BLaER1 treated with 17β-estradiol and CSF1 and Interleukin-3, amounts not matched to agents 10 nM and 100 nM (cell line): ENCODE measurements at regions not wholly inside any gene's neighbourhood (a gene's known extent, or its start where the extent isn't known, plus 50 kb on each side); places are given as distances from the start of the nearest gene placed in this dataset.
"Not testable (repeated sequence)": the region's sequence is repeated elsewhere in the genome, so short reads cannot be mapped to it uniquely, and the experiment has no call there.

Experiments
- H3K27ac ChIP-seq, 11 experiments: shearing (Covaris generic); formaldehyde crosslinking; 2 replicates each; pipeline ENCODE4 v1.8.1; 2022
- H3K27me3 ChIP-seq, 11 experiments: shearing (Covaris generic); formaldehyde crosslinking; 2 replicates each; pipeline ENCODE4 v1.8.1; 2022
- H3K36me3 ChIP-seq, 11 experiments: shearing (Covaris generic); formaldehyde crosslinking; 2 replicates each; pipeline ENCODE4 v1.8.1; 2022
- H3K4me1 ChIP-seq, 10 experiments: shearing (Covaris generic); formaldehyde crosslinking; 2 replicates each; pipeline ENCODE4 v1.8.1; 2022
- H3K4me2 ChIP-seq, 11 experiments: shearing (Covaris generic); formaldehyde crosslinking; 2 replicates each; pipeline ENCODE4 v1.8.1; 2022
- H3K4me3 ChIP-seq, 10 experiments: shearing (Covaris generic); formaldehyde crosslinking; 2 replicates each; pipeline ENCODE4 v1.8.1; 2022
- H3K9ac ChIP-seq, 11 experiments: shearing (Covaris generic); formaldehyde crosslinking; 2 replicates each; pipeline ENCODE4 v1.8.1; 2022
- H3K9me3 ChIP-seq, 11 experiments: shearing (Covaris generic); formaldehyde crosslinking; replicated peaks in 1 of 11; 2 replicates each; pipeline ENCODE4 v1.8.1; 2022
- H4K20me1 ChIP-seq, 11 experiments: shearing (Covaris generic); formaldehyde crosslinking; 2 replicates each; pipeline ENCODE4 v1.8.1; 2022
- Cebpa-rat ChIP-seq, 11 experiments: shearing (Covaris generic); IDR thresholded peaks; 2 replicates each; pipeline ENCODE4 v1.8.1; 2022

GRCh38 chr2:126106006-126106405 lies 550.0 kb upstream of the GYPC start:
- Histone ChIP-seq H3K4me2 (no peak overlapping the region), H3K36me3 (no peaks in the 10 kb centered on the region), H3K27ac (no peak overlapping the region), H3K9ac (no peak overlapping the region), H3K27me3 (no peaks in the 10 kb centered on the region), H4K20me1 (no peaks in the 10 kb centered on the region), H3K4me3 (no peak overlapping the region), H3K9me3 (0 out of 22 replicates have a peak, but pooled peaks cover 0 to 7% (median 0%) of the 10 kb centered on the region in 11 experiments), H3K4me1 (no peaks in the 10 kb centered on the region)
- TF ChIP-seq Cebpa-rat (IDR thresholded peaks at IDR 0.05), result no peak

- Histone ChIP-seq H3K4me2 (no peak overlapping the region), H3K9me3 (0 out of 22 replicates have a peak, but pooled peaks cover 0 to 7% (median 0%) of the 10 kb centered on the region in 11 experiments), H3K36me3 (no peaks in the 10 kb centered on the region), H3K27me3 (no peaks in the 10 kb centered on the region), H3K4me1 (no peaks in the 10 kb centered on the region), H4K20me1 (no peaks in the 10 kb centered on the region), H3K4me3 (no peak overlapping the region), H3K27ac (no peak overlapping the region), H3K9ac (no peak overlapping the region)
- no peak for TF ChIP-seq Cebpa-rat (IDR thresholded peaks at IDR 0.05)
These were observed 548.1 kb upstream of the GYPC start for GRCh38 chr2:126107883-126108282.

GRCh38 chr2:126115975-126116374 lies 540.0 kb upstream of the GYPC start:
- Histone ChIP-seq H3K4me3 (no peak overlapping the region), H3K9ac (no peak overlapping the region), H3K36me3 (no peaks in the 10 kb centered on the region), H3K4me1 (no peaks in the 10 kb centered on the region), H4K20me1 (no peaks in the 10 kb centered on the region), H3K27me3 (no peaks in the 10 kb centered on the region), H3K4me2 (no peak overlapping the region), H3K27ac (no peak overlapping the region), H3K9me3 (no peaks in the 10 kb centered on the region)
- no peak for TF ChIP-seq Cebpa-rat (IDR thresholded peaks at IDR 0.05)

GRCh38 chr2:126117886-126118285 lies 538.1 kb upstream of the GYPC start:
- Histone ChIP-seq H3K4me3 (no peak overlapping the region), H3K4me2 (no peak overlapping the region), H3K27me3 (no peaks in the 10 kb centered on the region), H3K9ac (no peak overlapping the region), H3K36me3 (no peaks in the 10 kb centered on the region), H4K20me1 (no peaks in the 10 kb centered on the region), H3K27ac (no peak overlapping the region), H3K4me1 (no peaks in the 10 kb centered on the region), H3K9me3 (no peaks in the 10 kb centered on the region)
- no peak for TF ChIP-seq Cebpa-rat (IDR thresholded peaks at IDR 0.05)

GRCh38 chr2:126145752-126146151 lies 510.2 kb upstream of the GYPC start:
- H3K4me1 ChIP-seq, result peaks cover 0 to 10% (median 6%) of the 10 kb centered on the region in 10 experiments; a peak in 5 of 20 replicates
- H3K9ac ChIP-seq, result no peak overlapping the region
- TF ChIP-seq Cebpa-rat (IDR thresholded peaks at IDR 0.05), result no peak
- no peaks in the 10 kb centered on the region for H4K20me1 ChIP-seq
- no peak overlapping the region for H3K27ac ChIP-seq
- H3K4me3 ChIP-seq, result no peak overlapping the region
- peaks cover 5 to 25% (median 9%) of the 10 kb centered on the region in 11 experiments; a peak in 20 of 22 replicates for H3K9me3 ChIP-seq
- H3K36me3 ChIP-seq, result no peaks in the 10 kb centered on the region
- no peak overlapping the region for H3K4me2 ChIP-seq
- H3K27me3 ChIP-seq, result no peaks in the 10 kb centered on the region

GRCh38 chr2:126154256-126154785 lies 501.6 kb upstream of the GYPC start:
- peaks cover 0 to 10% (median 6%) of the 10 kb centered on the region in 10 experiments; a peak in 5 of 20 replicates for H3K4me1 ChIP-seq
- H3K27me3 ChIP-seq, result no peaks in the 10 kb centered on the region
- no peak overlapping the region for H3K9ac ChIP-seq
- H3K9me3 ChIP-seq, result peaks cover 15 to 35% (median 24%) of the 10 kb centered on the region in 11 experiments; a peak in 21 of 22 replicates
- H4K20me1 ChIP-seq, result no peaks in the 10 kb centered on the region
- no peaks in the 10 kb centered on the region for H3K36me3 ChIP-seq
- no peak for TF ChIP-seq Cebpa-rat (IDR thresholded peaks at IDR 0.05)
- no peak overlapping the region for H3K4me3 ChIP-seq
- H3K4me2 ChIP-seq, result no peak overlapping the region
- H3K27ac ChIP-seq, result no peak overlapping the region

- not testable (repeated sequence) for H3K36me3 ChIP-seq, H3K9ac ChIP-seq, H4K20me1 ChIP-seq, H3K4me3 ChIP-seq, H3K9me3 ChIP-seq, H3K27me3 ChIP-seq
- Histone ChIP-seq H3K4me2 (peak overlapping the region in 2 of 11 experiments; percentile 24 to 35; a peak in 2 of 22 replicates), H3K27ac (peak overlapping the region in 2 of 11 experiments; percentile 33 to 52; a peak in 3 of 22 replicates), H3K4me1 (peaks cover 0 to 11% (median 0%) of the 10 kb centered on the region in 10 experiments; a peak in 4 of 20 replicates)
These were observed 495.0 kb upstream of the GYPC start for GRCh38 chr2:126160950-126161349.

GRCh38 chr2:126172631-126173184 lies 483.2 kb upstream of the GYPC start:
- H3K9me3 ChIP-seq, result no peaks in the 10 kb centered on the region
- no peaks in the 10 kb centered on the region for H3K36me3 ChIP-seq
- TF ChIP-seq Cebpa-rat (IDR thresholded peaks at IDR 0.05), result no peak
- H3K27ac ChIP-seq, result no peak overlapping the region
- H3K9ac ChIP-seq, result no peak overlapping the region
- H3K27me3 ChIP-seq, result no peaks in the 10 kb centered on the region
- H3K4me1 ChIP-seq, result peaks cover 6 to 19% (median 16%) of the 10 kb centered on the region in 10 experiments
- no peak overlapping the region for H3K4me3 ChIP-seq
- no peaks in the 10 kb centered on the region for H4K20me1 ChIP-seq
- no peak overlapping the region for H3K4me2 ChIP-seq

- TF ChIP-seq Cebpa-rat (IDR thresholded peaks at IDR 0.05), result no peak
- Histone ChIP-seq H3K27ac (peak overlapping the region in 5 of 11 experiments; percentile 6 to 67 (median 36); a peak in 7 of 22 replicates), H3K4me1 (peaks cover 6 to 19% (median 16%) of the 10 kb centered on the region in 10 experiments)
These were observed 480.7 kb upstream of the GYPC start for GRCh38 chr2:126175222-126175621.

GRCh38 chr2:126177479-126177878 lies 478.5 kb upstream of the GYPC start:
- no peak overlapping the region for H3K9ac ChIP-seq
- H3K36me3 ChIP-seq, result no peaks in the 10 kb centered on the region
- no peak overlapping the region for H3K27ac ChIP-seq
- H3K4me2 ChIP-seq, result no peak overlapping the region
- H3K27me3 ChIP-seq, result no peaks in the 10 kb centered on the region
- no peak overlapping the region for H3K4me3 ChIP-seq
- no peak for TF ChIP-seq Cebpa-rat (IDR thresholded peaks at IDR 0.05)
- no peaks in the 10 kb centered on the region for H3K9me3 ChIP-seq
- no peaks in the 10 kb centered on the region for H4K20me1 ChIP-seq
- H3K4me1 ChIP-seq, result peaks cover 6 to 19% (median 16%) of the 10 kb centered on the region in 10 experiments

More at GRCh38 chr2:126175222-126175621, 480.7 kb upstream of the GYPC start:
- H3K36me3 ChIP-seq, result no peaks in the 10 kb centered on the region
- H3K4me3 ChIP-seq, result peak overlapping the region in 1 of 10 experiments; percentile 43; a peak in 2 of 20 replicates
- peak overlapping the region; percentile 52 to 81 (median 70) for H3K4me2 ChIP-seq
- no peaks in the 10 kb centered on the region for H3K27me3 ChIP-seq
- H3K9me3 ChIP-seq, result no peaks in the 10 kb centered on the region
- no peaks in the 10 kb centered on the region for H4K20me1 ChIP-seq
- H3K9ac ChIP-seq, result peak overlapping the region in 4 of 11 experiments; percentile 15 to 45 (median 36); a peak in 3 of 22 replicates
